ENCODE measurements at regions not wholly inside any gene's neighbourhood (a gene's known extent, or its start where the extent isn't known, plus 50 kb on each side); places are given as distances from the start of the nearest gene placed in this dataset.

DNA sequence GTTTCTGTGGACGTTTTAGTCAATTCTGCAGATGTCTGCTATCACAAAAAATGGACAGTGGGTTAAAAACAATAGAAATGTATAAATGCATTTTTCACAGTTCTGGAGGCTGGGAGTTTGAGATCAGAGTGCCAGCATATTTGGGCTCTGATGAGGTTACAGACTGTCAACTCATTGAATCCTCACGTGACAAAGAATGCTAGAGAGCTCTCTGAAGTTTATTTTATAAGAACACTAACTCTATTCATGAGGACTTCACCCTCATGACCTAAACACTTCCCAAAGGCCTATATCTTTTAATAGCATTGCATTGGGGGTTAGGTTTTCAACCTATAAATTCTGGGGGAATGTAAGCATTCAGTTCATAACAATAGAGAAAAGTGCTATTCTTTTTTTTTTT lies 182.6 kb upstream of the SLITRK3 start:
- DNase-seq (ENCODE audit: low spot score in 2 of 2), result no peak
- H3K4me3 ChIP-seq, result no peak overlapping the region
- in situ Hi-C loops (cut with MboI; ENCODE audit: low sequenced_read_pairs), result no loop called here
- no peaks in the 10 kb centered on the region for H3K36me3 ChIP-seq (replicated peaks)
- no peaks in the 10 kb centered on the region for H3K27me3 ChIP-seq (ENCODE audit: low read depth)
- H3K4me1 ChIP-seq, result no peaks in the 10 kb centered on the region
- no peaks in the 10 kb centered on the region for H3K9me3 ChIP-seq

DNA sequence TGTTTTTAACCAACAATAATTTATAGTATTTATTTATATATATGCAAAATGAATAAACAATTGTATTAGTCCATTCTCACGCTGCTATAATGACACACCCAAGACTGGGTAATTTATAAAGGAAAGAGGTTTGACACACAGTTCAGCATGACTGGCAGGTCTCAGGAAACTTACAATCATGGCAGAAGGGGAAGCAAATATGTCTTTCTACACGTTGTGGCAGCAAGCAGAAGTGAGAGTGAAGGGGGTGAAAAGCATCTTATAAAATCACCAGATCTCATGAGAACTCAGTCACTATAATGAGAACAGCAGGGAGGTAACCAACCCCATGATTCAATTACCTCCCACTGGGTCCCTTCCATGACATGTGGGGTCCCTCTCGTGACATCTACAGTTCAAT lies 162.8 kb upstream of the SLITRK3 start:
- no peaks in the 10 kb centered on the region for H3K36me3 ChIP-seq (replicated peaks)
- H3K9me3 ChIP-seq, result no peaks in the 10 kb centered on the region
- no peak for DNase-seq (ENCODE audit: low spot score in 2 of 2)
- H3K4me3 ChIP-seq, result no peak overlapping the region
- no peaks in the 10 kb centered on the region for H3K27me3 ChIP-seq (ENCODE audit: low read depth)
- in situ Hi-C loops (cut with MboI; ENCODE audit: low sequenced_read_pairs), result no loop called here
- H3K4me1 ChIP-seq, result no peaks in the 10 kb centered on the region

DNA sequence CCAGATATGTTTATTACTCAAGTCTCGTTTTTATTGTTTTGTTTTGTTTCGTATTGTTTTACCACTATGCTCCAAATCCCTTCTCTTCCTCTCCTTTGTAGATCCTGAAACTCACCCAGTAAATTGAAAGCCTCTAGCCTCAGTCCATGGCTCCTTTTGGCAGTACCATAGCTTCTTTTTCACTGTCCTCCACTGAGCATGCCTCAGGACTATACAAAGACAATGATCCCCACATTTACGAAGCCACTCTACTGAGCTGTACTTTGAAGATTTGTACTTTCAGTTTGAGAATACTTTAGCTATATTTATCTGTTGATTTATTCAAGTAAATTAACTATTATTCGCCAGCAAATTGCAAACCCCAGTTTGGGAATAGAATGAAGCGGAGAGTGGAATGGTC lies 159.1 kb upstream of the SLITRK3 start:
- in situ Hi-C loops (cut with MboI; ENCODE audit: low sequenced_read_pairs), result no loop called here
- DNase-seq (ENCODE audit: low spot score in 2 of 2), result no peak
- Histone ChIP-seq H3K4me3 (no peak overlapping the region), H3K27me3 (ENCODE audit: low read depth) (no peaks in the 10 kb centered on the region), H3K4me1 (no peaks in the 10 kb centered on the region), H3K9me3 (no peaks in the 10 kb centered on the region), H3K36me3 (replicated peaks) (no peaks in the 10 kb centered on the region)

DNA sequence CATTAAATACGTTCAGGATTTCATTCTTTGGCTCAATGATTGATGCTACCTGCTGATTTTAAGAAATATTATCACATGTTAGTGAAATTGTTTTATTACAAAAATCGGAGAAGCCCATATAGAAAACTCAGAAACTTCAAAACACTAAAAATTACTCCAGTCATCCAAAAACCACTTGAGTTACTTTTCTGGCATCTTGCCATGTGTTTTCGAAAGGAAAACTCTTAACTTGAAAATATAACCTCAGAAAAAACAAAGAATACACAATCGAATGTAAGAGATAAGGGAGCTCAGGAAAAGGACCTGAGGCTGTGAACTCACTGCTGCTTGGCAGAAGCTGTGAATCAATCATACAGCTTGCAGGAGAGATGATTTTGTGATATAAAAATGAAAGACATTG lies 151.3 kb upstream of the SLITRK3 start:
- H3K4me3 ChIP-seq, result no peak overlapping the region
- in situ Hi-C loops (cut with MboI; ENCODE audit: low sequenced_read_pairs), result no loop called here
- no peaks in the 10 kb centered on the region for H3K36me3 ChIP-seq (replicated peaks)
- no peaks in the 10 kb centered on the region for H3K9me3 ChIP-seq
- no peak for DNase-seq (ENCODE audit: low spot score in 2 of 2)
- H3K4me1 ChIP-seq, result no peaks in the 10 kb centered on the region
- no peaks in the 10 kb centered on the region for H3K27me3 ChIP-seq (ENCODE audit: low read depth)

DNA sequence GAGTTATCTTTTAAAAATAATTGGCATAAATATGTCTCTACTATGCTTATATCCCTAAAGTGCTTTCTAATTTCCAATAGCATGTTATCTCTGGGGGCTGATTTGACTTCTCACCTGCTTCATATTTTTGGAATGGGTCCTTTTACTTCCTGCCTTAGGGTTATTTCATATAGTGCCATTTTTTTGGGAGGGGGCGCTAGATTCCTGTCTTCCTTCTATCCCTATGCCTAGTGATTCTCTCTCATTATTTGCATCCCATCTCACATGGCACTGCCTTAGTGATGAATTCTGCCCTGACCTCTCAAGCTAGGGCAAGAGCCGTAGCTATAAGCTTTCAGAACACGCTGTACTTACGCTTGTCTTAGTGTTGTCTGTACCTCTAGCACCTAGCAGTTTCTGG lies 150.3 kb upstream of the SLITRK3 start:
- no peak for DNase-seq (ENCODE audit: low spot score in 2 of 2)
- no peaks in the 10 kb centered on the region for H3K4me1 ChIP-seq
- no peaks in the 10 kb centered on the region for H3K36me3 ChIP-seq (replicated peaks)
- in situ Hi-C loops (cut with MboI; ENCODE audit: low sequenced_read_pairs), result no loop called here
- no peak overlapping the region for H3K4me3 ChIP-seq
- no peaks in the 10 kb centered on the region for H3K27me3 ChIP-seq (ENCODE audit: low read depth)
- no peaks in the 10 kb centered on the region for H3K9me3 ChIP-seq

DNA sequence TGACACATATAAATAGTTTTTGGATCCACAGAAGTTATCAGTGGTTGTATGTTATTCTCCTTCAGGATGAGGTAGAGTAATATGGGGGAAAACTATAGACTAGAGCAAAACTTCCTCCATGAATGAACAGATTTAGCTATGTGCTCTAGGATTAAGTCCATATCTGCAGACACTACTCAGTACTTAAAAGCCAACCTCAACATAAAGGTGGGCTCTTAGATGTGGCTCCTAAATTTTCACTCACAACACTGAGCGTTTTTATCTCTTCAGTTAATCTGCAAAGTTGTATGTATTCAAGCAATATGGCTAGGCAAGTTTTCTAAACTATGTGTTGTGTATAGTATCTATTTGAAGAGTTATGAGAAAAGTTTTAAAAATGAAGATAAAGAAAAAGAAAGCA lies 147.0 kb upstream of the SLITRK3 start:
- Histone ChIP-seq H3K36me3 (replicated peaks) (no peaks in the 10 kb centered on the region), H3K27me3 (ENCODE audit: low read depth) (no peaks in the 10 kb centered on the region), H3K9me3 (no peaks in the 10 kb centered on the region), H3K4me3 (no peak overlapping the region), H3K4me1 (no peaks in the 10 kb centered on the region)
- no peak for DNase-seq (ENCODE audit: low spot score in 2 of 2)
- in situ Hi-C loops (cut with MboI; ENCODE audit: low sequenced_read_pairs), result no loop called here

DNA sequence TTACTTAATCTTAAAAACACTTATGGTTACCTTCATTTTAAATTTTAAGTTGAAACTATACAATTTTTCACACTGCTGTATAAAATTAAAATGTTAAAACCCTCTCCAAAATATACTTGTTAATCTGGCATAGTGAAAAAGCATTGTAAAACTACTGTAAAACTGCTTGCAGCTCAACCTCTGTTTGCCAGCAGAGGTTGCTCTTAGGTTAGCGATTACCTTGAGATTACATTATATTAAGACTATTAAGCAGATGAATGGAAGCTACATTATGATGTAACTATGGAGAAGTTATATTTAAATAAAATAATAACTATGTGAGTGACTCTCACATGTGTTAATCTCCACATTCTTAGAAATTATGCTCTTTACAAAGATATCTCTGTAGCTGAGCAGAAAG lies 143.6 kb upstream of the SLITRK3 start:
- Histone ChIP-seq H3K27me3 (ENCODE audit: low read depth) (no peaks in the 10 kb centered on the region), H3K36me3 (replicated peaks) (no peaks in the 10 kb centered on the region), H3K4me1 (no peaks in the 10 kb centered on the region), H3K9me3 (no peaks in the 10 kb centered on the region), H3K4me3 (no peak overlapping the region)
- in situ Hi-C loops (cut with MboI; ENCODE audit: low sequenced_read_pairs), result no loop called here
- DNase-seq (ENCODE audit: low spot score in 2 of 2), result no peak

DNA sequence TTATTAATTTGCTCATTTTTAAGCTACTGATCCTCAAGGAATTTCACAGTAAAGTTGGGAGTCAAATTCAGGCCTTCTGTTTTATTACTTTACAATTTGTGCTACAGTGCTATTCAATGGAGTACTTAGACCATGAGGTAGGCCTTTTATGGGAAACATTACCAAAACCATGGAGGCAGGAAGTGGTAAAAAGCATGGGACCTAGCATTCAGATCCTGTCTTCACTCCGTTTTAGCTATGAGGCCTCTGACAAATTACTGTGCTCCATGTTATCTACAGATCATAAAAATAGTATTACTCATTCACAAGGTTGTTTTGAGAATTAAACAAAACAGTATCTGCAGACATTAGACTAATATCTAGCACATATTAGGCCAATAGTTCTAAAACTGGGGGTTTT lies 140.6 kb upstream of the SLITRK3 start:
- no peaks in the 10 kb centered on the region for H3K27me3 ChIP-seq (ENCODE audit: low read depth)
- no peaks in the 10 kb centered on the region for H3K4me1 ChIP-seq
- no peak overlapping the region for H3K4me3 ChIP-seq
- DNase-seq (ENCODE audit: low spot score in 2 of 2), result no peak
- in situ Hi-C loops (cut with MboI; ENCODE audit: low sequenced_read_pairs), result no loop called here
- H3K9me3 ChIP-seq, result no peaks in the 10 kb centered on the region
- H3K36me3 ChIP-seq (replicated peaks), result no peaks in the 10 kb centered on the region
